ENCODE measurements at regions not wholly inside any gene's neighbourhood (a gene's known extent, or its start where the extent isn't known, plus 50 kb on each side); places are given as distances from the start of the nearest gene placed in this dataset.

GRCh38 chr11:69931060-69931910 lies 112.1 kb upstream of the FGF3 start:
- no peak for DNase-seq (ENCODE audit: low read depth, low spot score)

- no peak for DNase-seq (ENCODE audit: low read depth, low spot score)
Observed at GRCh38 chr11:69931994-69932910, 113.0 kb upstream of the FGF3 start.

- DNase-seq (ENCODE audit: low read depth, low spot score), result peak; percentile 66
Observed at GRCh38 chr11:69934861-69935494, 115.8 kb upstream of the FGF3 start.

- DNase-seq (ENCODE audit: low read depth, low spot score), result no peak
Observed at GRCh38 chr11:69935941-69936505, 116.8 kb upstream of the FGF3 start.

DNA sequence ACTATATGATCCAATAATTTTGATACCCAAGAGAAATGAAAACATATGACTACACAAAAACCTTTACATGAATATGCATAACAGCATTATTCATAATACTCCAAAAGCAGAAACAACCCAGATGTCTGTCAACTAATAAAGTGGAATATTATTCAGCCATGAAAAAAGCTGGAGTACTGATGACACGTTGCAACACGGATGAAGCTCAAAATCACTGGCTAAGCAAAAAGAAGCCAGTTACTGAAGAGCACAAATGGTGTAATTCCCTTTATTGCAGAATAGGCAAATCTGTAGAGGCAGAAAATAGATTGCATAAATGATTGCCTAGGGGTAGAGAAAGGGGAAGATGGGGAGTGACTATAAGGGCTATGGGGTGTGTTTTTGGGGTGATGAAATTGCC lies 117.6 kb upstream of the FGF3 start:
- no peak for DNase-seq (ENCODE audit: low read depth, low spot score)

GRCh38 chr11:69938206-69938605 lies 119.0 kb upstream of the FGF3 start:
- no peak for DNase-seq (ENCODE audit: low read depth, low spot score)

DNA sequence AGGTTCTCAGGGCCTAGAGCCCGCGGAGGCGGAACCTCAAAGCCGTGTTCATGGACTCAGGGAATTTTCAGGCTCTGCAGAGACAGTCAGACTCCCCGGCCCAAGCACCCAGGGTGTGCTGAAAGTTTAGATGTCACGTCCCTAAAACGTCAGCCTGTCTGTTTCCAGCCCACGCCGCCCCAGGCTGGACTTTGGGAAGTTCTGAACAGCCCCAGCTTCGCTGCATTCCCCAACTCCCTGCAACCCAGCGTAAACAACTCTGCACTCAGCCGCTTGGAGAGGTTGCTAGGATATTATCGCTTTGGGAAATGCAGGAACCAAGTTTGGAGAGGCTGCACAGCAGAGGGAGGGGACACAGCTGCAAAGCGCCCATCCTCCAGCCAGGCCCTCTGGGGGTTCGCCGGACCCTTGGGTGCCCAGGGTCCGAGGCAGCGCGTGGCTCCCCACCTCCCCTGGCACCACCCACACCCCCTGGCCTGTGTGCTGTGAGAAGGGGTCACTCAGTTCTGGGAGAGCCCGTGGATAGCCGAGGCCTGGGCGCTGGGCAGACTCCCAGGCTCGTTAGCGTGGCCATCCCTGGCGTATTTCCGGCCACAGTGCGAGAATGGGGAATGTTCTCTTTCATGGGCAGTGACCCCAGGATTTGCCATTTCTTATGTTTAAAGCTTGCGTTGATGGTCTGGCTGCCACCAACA lies 120.5 kb upstream of the FGF3 start:
- peak; percentile 72 for DNase-seq (ENCODE audit: low read depth, low spot score)

DNA sequence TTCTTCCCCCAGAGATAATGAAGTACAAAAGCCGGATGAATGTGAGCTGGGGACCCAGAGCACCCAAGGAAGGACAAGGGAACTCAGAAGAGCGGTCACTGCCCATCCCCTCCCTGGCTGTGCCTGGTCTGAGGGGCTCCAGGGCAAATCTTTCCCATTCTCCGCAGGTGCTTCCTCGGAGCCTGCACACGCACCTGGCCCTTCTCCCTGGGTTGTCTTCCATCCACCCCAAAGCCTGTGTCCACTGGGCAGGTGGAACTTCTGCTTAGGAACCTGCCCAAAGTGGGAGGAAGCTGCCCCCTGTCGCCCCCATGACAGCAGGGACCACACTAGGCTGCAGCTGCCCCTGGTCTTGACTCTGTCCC lies 121.0 kb upstream of the FGF3 start:
- DNase-seq (ENCODE audit: low read depth, low spot score), result no peak

- DNase-seq (ENCODE audit: low read depth, low spot score), result no peak
Observed at GRCh38 chr11:69941546-69942332, 122.5 kb upstream of the FGF3 start.

- no peak for DNase-seq (ENCODE audit: low read depth, low spot score)
Observed at GRCh38 chr11:69942333-69942820, 123.2 kb upstream of the FGF3 start.

DNA sequence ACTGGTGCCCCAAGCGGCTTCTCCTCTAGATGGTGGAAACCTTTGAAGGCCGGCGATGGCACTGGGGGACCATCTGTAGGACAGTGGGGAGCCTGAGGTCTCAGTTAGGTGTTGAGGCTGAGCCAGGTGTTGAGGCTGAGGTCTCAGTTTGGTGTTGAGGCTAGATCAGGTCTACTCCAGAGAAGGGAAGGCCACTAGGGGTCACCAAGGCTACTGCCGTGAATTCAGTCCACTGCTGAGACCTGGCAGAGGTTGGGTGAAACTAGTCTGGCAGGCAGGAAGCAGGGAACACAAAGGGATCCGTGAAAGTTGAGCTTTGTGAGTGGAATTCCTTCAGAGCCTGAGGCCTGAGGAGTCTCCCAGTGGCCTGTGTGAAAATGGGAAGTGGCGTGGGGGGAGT lies 123.8 kb upstream of the FGF3 start:
- no peak for DNase-seq (ENCODE audit: low read depth, low spot score)

DNA sequence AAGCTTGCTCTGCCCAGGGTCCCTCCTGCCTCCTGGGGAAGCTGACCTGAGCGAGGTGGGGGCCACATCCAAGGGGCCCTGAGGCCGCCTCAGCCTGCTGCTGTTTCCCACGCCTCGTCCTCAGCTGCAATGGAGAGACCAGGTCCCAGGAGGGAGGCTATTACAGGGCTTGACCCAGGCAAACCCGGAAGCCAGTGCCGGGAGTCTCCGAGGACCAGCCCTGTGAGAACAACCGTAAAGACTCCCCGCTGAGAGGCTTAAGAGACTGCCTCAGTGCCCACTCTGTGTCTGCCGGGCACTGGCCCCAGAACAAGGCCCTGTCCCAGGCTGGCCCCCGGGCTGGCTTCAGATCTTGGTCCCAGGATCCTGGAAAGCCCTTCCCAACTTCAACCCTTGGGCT lies 124.3 kb upstream of the FGF3 start:
- DNase-seq (ENCODE audit: low read depth, low spot score), result no peak

DNA sequence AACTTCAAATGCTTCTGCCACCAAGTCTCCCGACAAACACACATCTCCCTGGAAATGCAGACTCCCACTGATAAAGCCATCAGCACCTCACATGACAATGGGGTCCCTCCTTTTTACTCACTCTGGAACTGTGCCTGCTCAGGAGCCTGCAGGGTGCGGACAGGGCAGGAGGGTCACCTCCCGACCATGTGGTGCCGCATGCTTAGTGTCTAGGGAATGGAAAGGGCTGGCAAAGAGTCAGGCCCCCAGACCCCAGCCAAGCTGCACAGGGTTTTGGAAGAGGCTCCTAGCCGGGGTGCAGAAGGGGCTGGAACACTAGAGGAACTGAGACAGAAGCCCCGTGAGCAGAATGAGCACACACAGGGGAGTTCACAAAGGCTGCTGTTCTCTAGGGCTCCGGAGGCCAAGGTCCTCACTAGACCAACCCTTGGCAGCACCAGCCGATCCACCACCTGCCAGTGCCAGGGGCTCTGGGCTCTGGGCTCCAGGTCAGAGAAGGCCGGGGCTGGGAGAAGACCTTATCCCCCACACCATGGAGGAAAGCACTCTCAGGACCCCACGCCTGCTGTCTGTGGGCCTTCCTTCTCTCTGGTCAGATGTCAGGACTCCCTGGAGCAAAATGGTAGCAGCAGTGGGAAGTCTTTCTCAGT lies 125.1 kb upstream of the FGF3 start:
- no peak for DNase-seq (ENCODE audit: low read depth, low spot score)

DNA sequence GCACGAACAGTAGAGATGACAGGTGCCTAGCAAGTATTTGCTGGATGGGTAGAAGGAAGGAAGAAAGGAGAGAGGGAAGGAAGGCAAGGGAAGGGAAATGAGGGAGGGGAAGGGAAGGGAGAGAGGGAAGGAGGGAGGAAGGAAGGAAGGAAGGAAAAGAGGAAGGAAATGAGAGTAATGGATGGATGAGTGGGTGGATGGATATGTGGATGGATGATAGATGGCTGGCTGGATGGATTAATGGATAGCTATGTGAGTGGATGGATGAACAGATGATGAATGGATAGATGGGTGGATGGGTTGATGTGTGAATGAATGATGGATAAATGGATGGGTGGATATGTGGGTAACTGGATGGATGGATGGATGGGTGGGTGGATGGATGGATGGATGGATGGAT lies 125.9 kb upstream of the FGF3 start:
- no peak for DNase-seq (ENCODE audit: low read depth, low spot score)

DNA sequence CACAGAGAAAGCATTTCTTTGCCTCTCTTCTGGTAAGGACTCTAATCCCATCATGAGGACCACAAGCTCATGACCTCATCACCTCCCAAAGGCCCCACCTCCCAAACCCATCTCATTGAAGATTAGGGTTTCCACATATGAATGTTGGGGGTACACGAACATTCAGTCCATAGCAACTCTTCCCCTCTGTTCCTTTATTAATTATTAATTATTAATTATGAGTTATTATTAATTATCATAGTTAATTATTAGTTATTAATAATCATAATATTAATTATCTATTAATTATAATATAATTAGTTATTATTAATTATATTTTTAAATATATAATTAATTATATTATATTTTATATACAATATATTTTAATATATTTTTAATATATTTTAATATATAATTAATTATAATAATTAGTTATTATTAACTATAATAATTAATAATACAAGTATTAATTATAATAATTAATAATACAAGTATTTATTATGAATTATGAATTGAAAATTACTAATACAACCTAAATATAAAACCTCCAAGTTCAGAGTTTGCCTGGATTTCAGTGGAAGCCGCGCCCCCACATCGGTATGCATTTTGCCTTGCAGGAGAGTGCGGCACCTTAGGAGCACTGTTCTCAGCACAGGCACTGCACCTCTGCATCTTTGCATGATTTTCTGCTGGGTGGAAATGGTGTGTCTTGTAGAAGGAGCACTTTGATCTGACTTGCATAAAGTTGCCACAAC lies 128.0 kb upstream of the FGF3 start:
- peak; percentile 29 for DNase-seq (ENCODE audit: low read depth, low spot score)

DNA sequence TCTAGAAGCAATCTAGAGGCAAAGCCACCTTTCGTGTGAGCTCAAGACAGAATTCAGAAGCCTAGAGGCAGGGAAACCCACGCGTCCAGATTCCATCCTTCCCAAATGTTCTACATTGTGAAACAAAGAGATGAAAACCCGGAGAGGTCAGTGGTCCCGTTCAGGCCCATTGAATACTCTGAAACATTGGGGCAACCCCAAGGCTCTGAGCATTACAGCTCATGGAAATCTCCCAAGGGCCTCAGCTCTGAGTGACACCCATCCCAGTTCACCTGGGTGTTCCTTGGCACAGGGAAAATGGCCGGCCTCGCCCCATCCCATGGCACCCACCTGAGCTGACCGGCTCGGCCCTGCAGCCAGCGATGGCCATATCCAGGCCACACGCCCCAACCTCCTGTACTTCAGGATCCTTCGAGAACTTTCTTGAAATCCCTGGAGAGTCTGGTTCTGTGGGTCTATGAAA lies 128.6 kb upstream of the FGF3 start:
- no peak for DNase-seq (ENCODE audit: low read depth, low spot score)

DNA sequence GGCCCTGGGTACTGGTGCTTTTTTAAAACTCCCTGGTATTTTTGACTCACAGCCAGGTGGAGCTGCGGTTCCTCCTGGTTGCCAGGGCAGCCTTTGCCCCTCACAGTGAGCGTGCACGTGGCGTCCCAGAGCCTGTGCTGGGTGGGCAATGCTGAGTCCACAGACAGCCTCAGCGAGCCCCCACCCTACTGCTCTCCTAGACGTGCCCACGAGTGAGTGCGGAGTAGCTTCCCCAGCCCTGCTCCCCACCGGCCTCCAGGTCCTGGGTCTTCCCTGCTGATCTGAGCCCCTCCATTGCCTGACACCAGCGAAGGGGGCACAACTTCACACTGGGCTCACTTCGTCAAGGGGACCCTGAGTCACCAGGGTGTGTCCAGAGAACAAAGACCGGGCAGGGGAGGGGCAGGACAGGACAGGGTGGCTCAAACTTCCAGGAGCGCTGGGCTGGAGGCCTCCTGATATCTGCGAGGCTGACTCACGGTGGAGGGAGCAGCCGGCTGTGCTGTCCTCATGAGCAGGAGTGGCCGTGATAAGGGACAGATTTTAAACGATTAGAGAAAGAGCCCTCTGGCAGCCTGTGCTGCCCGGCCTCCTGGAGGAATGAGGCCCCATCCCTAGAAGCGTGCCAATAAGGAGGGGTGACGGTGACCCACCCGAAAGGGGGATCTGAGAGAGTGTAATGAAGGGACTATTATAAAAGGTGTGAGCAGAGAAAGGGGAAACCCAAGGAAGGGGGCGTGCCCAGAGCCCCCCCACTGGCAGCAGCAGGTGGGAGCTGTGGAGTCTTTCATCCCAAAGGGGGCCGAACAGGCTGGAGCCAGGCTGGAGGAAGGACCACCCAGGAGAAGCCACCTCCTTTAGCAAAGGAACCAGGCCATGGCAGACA lies 129.3 kb upstream of the FGF3 start:
- DNase-seq (ENCODE audit: low read depth, low spot score), result peak; percentile 78

DNA sequence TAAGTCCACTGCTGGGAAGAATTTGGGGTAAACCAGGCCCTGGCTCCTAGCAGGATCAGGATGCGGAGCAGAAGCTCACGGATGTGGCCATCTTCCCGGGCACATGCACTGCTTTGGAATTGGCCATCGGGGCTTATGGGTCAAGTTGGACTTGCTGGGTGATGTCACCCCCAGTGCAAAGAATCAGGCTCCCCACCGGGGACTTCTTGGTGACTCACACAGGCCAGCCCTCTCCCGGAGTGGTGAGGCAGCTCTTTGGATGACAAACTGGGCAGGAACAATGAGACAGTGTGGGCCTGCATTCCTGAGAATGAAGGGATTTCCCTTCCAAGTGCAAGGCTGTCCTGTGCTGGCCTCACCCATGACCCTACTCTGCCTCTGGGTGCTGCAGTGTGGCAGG lies 128.8 kb upstream of the ANO1 start:
- DNase-seq (ENCODE audit: low read depth, low spot score), result peak; percentile 93
